NCI-H187 (cell line): ENCODE measurements at regions not wholly inside any gene's neighbourhood (a gene's known extent, or its start where the extent isn't known, plus 50 kb on each side); places are given as distances from the start of the nearest gene placed in this dataset.

Experiments
- DNase-seq, 2 experiments: peaks; one replicate each; lab custom pipeline; 2025; lab: John Stamatoyannopoulos, UW

- no peak for DNase-seq
These were observed 999.8 kb upstream of the TMEM132C start for GRCh38 chr12:127267128-127267527.

- DNase-seq = no peak
These were observed 998.8 kb upstream of the TMEM132C start for GRCh38 chr12:127268213-127268612.

- DNase-seq = no peak
These were observed 998.1 kb upstream of the TMEM132C start for GRCh38 chr12:127268706-127269425.

- no peak for DNase-seq
These were observed 996.8 kb upstream of the TMEM132C start for GRCh38 chr12:127270193-127270592.

GRCh38 chr12:127271776-127272175, 995.2 kb upstream of the TMEM132C start:
- no peak for DNase-seq

GRCh38 chr12:127272864-127273263, 994.1 kb upstream of the TMEM132C start:
- no peak for DNase-seq

GRCh38 chr12:127273626-127274025, 993.3 kb upstream of the TMEM132C start:
- no peak for DNase-seq

- no peak for DNase-seq
These were observed 991.6 kb upstream of the TMEM132C start for GRCh38 chr12:127275416-127275815.

- DNase-seq = no peak
These were observed 989.1 kb upstream of the TMEM132C start for GRCh38 chr12:127277882-127278281.

- DNase-seq = no peak
These were observed 988.6 kb upstream of the TMEM132C start for GRCh38 chr12:127278351-127278750.

- DNase-seq = no peak
These were observed 986.3 kb upstream of the TMEM132C start for GRCh38 chr12:127280393-127281275.

- DNase-seq = no peak
These were observed 984.0 kb upstream of the TMEM132C start for GRCh38 chr12:127282786-127283565.

GRCh38 chr12:127284021-127284420, 982.9 kb upstream of the TMEM132C start:
- DNase-seq = no peak

GRCh38 chr12:127284870-127285431, 982.0 kb upstream of the TMEM132C start:
- DNase-seq = no peak

GRCh38 chr12:127286281-127286680, 980.7 kb upstream of the TMEM132C start:
- DNase-seq = no peak

GRCh38 chr12:127287256-127287655, 979.7 kb upstream of the TMEM132C start:
- DNase-seq = no peak

GRCh38 chr12:127290251-127290650, 976.7 kb upstream of the TMEM132C start:
- DNase-seq = no peak

- no peak for DNase-seq
These were observed 974.2 kb upstream of the TMEM132C start for GRCh38 chr12:127292736-127293135.

GRCh38 chr12:127293507-127294310, 973.3 kb upstream of the TMEM132C start:
- peak; percentile 5 to 16 for DNase-seq

- no peak for DNase-seq
These were observed 972.2 kb upstream of the TMEM132C start for GRCh38 chr12:127294651-127295210.

GRCh38 chr12:127295630-127296029, 971.3 kb upstream of the TMEM132C start:
- DNase-seq = no peak
